AG08395 (cell line): ENCODE measurements at regions not wholly inside any gene's neighbourhood (a gene's known extent, or its start where the extent isn't known, plus 50 kb on each side); places are given as distances from the start of the nearest gene placed in this dataset.
A peak's percentile ranks its signal among the peaks of the same experiment; 100 is the strongest.

Experiments
- DNase-seq: peaks from one replicate; pipeline ENCODE4 v3.0.0; 2012; ENCODE audit warnings: mixed read lengths, low spot score

DNA sequence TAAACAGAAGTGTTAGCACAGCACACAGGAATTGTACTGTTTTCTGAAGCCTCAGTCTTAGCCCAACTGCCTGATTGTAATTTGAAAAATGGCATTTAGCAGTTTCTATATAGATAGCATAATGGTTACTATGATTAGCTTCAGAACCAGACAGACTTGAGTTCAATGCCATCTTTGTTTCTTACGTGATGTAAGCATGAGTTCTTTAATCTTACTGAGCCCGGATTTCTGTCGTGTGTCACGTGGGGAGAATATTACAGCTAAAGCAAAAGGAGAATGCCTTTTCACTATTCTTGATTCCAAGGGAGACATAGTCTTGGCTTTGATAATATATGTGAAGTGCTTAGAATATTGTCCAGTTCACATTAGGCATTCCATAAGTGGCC is 407.3 kb downstream of the STIM2 start:
- no peak for DNase-seq

DNA sequence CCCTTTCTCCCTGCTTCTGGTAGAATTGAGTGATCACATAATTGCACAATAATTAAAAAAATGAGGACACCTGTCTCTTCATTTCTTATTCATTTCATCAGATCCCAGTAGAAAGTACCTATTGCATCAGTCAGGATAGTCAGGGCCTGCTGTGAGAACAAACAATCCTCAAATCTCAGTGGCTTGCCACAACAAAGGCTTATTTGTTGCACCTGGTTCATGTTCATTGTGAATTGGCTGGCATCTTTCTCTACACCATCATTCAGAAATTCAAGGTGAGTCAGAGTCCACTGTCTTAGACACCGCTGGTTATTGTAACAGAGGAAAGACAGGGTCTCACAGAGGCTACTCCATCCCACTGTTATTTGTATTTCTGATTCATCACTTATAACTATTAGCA is 409.8 kb downstream of the STIM2 start:
- no peak for DNase-seq

DNA sequence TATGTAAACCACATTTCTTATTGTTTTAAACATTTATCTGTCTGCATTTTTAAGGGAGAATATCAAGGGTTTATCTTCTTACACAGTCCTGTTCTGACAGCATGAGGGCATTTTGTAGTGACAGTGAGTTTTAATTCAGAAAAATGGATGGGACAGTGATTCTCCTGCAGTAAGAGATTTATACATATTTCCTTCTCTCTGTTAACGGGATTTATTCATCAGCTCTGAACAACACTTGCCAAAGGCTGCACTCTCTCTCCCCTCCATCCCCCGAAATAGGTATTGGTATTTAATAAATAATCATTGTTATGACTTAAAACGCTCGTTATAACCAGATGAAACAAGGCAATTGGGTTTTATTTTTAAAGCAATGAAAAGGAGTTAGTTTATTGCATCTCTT is 410.9 kb downstream of the STIM2 start:
- no peak for DNase-seq

DNA sequence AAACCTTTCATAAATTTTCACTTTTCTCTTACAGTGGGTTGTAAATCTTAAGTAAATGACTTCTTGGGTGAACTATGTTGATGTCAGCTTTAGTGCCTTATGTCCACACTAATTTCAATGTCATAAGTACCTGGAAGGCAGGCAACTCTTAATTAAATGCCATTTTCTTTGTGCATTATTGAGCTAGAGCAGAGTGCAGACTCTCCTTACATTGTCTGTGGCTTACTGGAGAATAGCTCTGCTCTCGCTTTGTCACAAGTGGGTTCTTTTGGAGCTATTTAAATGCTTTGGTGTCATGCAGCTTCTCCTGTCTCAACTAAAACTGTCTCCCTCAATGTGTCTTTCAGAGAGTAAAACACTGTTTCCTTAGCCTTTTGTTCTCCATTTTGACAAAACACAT is 411.6 kb downstream of the STIM2 start:
- DNase-seq: no peak

DNA sequence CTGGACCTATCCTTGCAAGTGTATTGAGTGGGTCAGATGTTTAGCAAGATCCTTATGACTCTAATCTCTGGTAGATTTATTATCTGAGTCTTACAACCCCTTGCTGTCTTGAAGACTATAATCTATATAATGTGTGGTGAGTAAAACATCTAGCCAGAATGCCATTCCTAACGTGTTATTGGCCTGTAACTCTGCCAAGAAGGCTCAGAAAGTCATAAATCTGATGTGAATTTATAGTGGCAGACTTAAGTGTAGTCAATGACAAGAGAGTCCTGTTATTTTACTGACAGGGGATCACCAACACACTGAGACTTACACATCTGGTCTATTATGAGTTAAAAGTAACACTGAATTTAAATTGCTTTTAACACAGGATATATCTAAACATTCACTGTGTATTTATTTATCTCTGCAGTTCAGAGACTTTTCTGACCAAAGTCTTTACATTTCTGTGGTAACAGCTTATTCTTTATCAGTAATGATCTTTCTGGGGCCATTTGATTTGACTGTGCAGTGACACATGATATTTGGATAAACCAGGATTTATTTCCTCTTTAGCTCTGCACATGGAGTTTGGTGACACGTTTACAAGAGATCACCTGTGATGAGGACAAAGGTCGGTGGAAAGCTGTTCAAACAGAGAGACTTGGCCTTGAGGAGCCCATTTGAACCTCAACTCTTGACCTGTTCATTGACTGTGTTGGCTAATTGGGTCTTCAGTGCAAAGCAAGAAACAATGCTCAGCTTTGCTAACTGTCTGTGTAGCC is 415.8 kb downstream of the STIM2 start:
- DNase-seq: no peak

DNA sequence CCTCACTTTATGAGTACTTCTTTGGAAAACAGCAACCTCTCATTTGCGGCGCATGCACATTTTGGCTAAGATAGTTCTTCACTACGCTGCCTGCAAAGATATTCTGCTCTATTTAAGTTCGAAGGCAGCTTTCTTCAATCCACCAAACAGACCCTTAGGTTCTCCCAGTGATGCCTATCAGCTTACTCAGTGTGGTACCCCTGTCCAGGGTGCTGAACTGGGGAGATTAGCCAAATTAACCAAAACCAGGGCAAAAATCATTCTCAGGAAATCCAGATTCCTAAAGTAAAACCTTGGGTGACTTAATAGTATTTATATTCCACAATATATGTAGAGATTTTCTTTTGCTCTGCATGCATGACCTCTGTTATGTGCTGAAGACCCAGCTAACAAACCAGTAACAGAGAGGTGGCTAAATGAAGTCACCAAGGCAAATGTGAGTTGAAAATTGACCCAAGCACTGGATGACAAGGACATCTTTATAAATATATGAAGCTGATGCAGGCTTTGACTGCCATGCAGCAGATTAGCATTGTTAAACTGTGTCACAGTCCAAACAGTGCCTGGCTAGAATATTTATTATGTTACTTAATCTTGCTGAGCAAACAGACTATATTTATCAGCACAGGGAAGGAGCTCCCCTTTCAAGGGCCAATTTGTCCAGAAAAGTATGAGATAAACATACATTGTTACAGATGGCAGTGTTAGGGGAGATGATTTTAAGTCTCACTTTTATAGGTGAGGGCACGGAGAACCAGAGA is 418.2 kb downstream of the STIM2 start:
- DNase-seq: peak; percentile 10

DNA sequence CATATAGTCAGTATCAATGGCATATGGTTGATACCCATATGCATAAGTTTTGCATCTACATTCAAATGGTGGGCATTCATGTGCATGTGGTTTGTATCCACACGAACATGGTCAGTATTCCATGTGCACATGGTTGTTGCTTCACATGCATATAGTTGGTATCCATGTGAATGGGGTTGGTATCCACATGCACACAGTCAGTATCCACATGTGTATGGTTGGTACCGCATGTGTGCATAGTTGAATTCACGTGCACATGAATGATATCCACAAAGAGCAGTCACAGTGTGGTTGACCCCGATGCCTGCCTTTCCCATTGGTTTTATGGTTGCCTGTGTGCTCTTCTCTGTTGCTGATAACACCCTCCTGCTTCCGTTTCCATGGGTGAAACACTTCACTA is 427.9 kb downstream of the STIM2 start:
- DNase-seq: no peak

DNA sequence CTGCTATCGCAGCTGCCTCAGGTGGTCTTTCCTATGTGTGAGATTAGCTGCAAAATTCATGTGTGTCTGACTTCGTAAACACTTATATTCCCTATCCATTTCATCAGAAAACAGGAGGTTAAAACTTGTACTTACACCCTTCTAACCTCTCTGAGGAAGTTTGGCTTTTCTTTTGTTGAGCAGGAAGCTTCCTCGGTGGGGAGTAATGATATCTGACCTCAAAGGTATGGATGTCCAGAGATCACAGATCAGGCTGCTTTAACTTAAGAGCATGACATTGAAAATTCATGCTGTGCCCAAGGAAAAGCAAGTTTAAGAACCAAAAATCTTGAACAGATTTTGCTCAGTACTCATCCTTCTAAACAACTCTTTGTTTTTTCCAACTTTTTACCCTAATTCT is 429.1 kb downstream of the STIM2 start:
- no peak for DNase-seq

DNA sequence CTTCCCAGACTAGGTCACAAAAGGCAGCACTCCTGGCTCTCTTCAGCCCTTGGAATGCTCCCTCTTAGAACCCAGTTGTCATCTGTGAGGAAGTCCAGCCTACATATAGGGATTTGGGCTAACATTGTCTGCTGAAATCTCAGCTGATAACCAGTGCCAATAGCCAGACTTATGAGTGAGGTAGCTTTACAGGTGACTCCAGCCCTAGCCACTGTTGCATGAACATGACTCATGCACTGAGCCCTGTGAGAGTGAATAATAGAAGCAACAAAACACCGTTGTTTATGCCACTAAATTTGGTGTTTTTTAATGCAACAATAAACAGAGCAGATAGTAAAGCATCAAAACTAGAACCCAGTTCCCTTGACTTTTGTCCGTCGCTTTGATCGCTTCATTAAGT is 433.2 kb downstream of the STIM2 start:
- DNase-seq: no peak

DNA sequence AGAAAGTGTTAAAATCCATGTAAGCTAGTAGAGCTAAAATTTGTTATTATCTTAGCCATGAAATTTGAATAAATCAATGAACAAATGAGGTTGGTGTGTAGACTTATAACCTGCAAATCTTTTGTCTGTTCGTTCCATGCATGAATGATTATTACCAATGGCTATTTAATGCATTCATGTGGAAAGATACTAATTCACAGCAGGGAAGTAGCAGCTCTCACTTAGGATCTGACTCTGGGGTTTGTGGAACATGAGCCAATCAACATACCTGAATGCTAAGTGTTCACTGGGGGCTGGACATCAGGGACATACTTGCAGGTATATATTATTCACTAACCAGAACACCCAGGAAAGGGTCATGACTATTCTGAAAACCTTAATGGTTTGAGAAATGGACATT is 444.1 kb downstream of the STIM2 start:
- no peak for DNase-seq

DNA sequence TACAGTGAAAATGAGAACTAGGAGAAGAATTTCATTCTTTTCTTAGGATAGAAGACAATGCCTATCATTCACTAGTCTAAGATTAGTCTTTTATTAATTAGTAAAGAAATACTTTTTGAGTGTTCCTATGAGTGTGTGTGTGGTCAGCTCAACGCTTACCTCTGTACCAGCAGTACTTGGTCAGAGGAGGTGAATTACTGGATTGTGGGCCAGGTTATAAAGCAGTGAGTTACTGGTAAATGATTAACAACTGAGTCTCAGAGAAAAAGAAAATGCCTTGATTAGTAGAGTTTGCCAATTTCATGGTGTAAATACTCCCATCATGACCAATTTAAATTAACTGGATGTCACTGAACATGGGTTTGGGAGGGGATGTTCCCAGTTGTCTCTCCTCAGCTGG is 444.6 kb downstream of the STIM2 start:
- DNase-seq: no peak

DNA sequence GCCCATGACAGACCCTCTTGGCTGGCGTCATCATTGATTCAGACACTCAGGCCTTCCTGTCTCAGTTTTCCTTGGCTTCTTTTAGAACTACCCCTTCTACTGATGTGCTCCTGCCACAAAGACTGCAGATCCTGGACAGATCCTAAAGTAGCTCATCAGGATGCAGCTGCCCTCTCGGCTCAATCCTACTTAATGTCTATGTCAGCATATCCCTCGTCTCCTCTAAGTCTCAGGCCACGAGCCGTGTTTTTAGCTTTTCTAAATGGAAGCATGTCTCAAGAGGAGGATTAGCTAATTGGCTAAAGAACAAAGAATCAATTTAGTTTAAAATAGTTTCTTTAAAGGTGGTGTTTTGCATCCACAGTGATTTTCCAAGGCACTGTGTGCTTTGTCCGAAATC is 447.7 kb downstream of the STIM2 start:
- DNase-seq: no peak

DNA sequence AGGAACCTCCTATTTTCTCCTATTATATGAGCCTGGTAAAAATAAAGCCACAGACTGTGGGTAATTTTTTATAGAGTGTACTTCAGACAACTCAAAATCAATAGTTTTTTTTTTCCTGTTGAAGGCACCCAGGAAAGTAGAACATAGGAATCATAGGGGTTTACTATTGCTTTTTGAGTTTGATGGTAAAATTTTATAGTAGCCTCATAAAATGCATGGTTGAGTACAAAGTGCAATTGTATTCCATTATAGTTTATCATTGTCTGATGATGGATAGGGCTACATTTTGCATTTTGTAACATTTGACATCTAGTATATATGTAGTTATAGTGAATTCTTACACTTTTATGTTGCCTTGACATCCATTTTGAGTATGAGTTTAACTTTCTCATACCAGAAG is 455.0 kb downstream of the STIM2 start:
- DNase-seq: no peak

DNA sequence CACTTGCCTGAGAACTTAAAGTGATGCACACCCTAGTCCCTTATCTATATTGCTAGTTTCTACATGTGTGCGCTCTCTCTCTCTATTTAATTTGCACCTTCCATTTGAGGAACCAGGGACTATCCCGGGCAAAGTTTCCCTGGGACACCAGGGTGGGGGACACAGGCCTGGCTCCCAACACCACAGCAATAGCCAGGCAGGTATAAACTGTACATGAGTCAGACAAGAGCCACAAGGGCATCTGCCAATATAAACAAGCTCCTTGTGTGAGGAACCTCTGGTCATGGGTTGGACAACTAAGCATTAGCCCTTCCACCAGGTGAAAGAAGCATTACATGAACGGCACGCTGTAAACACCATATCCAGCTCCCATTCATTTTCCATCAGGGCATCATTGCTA is 455.5 kb downstream of the STIM2 start:
- no peak for DNase-seq

DNA sequence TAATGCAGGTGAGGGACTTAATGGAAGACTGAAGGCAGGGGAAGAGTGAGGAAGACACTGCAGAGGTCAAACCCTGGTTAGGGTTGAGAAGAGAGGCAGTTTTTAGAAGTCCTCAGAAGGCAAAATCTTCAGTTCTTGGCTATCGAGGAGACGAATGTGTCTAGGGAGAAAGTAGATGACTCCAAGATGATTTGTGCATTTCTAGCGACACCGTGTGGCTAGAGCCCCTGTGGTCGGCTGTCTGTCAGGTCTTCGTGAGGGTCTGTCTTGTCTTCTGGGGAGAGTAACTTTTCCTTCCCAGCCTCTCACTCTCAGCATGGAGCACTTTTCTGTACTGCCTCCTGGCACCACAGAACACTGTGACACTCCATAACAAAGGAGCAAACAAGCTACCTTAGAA is 458.1 kb downstream of the STIM2 start:
- peak; percentile 37 for DNase-seq

DNA sequence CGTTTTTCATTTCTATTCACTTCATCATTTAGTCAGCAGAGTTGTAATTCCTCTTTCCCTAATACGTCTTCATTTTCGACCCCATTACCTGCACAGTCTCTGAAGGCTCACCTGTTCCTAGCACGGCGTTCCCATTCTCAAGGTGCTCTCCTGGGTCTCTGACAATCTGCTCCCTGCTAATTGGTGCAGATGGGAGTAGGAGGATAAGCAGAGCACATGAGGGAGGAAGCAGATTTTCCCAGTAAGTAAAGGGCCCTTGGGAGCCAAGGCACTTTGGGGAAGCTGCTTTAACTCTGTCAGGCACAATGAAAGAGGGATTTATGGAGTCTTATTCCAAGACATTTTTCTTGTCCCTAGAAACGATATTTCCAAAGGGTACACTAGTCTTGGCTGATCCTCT is 466.4 kb downstream of the STIM2 start:
- no peak for DNase-seq

DNA sequence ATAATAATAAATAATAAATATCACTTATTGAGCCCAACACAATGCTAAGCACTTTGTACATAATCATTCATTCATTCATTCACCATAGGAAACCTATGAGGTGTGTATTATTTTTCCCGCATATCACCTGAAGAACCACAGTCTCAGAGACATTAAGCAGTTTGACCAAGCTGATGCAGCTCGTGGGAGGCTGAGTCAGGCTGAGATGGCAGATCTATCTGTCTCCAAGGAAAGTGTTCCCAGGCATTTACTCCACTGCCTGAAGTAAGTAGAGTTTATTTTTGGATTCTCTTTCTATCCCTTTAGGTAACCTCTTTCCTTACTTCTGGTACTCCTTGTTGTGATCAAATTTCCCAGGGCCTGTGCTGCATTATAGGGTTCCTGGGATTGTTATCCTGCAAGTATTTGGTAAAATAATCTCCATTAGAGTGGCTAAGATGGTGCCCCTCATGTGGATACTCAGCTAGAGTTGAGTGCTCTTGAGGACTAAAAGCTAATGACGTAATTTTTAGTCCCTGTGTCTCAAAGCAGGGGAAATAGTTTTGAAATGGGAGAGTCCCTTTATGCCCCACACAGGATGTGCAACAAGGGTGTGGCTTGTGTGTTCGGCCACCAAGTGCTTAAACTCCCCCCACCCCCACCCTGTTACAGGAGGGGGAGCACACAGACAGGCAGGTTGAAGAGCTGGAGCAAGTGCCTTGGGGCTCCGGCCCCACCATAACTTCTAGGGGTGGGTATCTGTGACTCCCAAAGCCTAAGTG is 467.0 kb downstream of the STIM2 start:
- DNase-seq: no peak

DNA sequence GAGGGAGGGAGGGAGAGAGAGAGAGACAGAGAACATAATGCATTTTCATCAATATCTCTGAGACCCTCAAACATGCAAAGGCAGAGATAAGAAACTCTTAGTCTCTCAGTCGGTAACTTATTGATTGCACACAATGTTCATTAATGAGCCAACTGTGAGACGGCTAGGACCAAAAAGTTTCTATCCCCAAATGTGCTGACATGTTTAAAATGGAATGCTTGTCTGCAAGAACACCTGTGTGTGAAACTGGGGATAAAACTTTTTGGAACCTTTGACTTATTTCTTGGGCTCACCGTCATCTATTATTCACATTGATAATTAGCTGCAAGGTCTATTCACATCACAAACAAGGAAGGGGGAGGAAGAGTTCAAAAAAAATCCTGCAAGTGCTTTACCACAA is 477.9 kb downstream of the STIM2 start:
- no peak for DNase-seq

DNA sequence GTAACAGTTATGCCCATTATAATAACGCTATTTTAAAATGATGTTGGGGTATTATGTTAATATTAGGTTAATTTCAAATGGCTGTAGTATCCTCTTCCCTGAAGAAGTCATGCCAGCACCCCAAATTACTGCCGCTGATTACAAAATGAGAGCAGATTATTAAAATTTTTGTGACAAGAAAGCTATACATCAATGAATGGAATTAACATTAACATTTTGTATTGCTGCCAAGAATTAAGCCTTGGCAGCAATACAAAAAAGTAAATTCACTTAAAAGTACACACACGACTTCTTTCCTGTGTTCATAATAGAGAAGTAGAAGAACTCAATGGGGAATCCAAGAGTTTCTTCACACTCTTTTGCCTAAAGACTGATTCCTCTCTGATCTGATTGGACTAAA is 482.8 kb downstream of the STIM2 start:
- DNase-seq: no peak

DNA sequence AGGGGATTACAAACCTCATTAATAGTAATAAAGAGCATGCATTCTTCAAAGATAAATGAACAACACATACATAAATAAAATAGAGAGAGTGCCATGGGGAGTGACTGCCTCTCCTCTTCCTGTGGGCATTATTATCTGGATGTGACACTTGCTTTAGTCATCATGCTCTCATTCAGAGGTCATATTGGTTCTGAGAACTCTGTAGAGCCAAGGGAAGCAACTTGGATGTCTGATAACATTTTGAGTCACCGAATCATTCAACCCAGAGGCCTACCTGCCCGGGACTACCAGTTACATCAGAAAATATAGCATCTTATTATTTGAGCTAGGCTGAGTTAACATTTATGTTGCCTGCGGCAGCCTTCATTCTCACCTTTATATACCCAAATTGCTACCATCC is 489.5 kb downstream of the STIM2 start:
- peak; percentile 9 for DNase-seq

DNA sequence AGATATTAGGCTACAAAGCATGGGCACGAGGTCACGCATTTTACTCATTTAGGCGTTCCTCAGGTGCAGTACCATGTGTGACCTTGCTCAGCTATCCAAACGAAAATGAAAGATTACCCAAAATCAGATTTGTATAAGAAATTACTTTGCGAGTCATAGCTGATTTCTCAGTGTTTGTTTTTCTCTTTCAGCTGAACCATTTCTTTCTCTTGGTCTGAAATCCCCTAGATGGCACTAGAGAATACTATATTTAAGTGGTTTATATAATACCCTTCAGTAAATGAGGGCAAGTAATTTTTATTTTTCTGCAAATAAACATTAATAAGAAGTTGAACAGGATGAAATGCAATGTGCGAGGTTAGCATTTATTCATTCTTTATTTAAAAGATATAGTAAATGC is 496.6 kb downstream of the STIM2 start:
- peak; percentile 28 for DNase-seq

DNA sequence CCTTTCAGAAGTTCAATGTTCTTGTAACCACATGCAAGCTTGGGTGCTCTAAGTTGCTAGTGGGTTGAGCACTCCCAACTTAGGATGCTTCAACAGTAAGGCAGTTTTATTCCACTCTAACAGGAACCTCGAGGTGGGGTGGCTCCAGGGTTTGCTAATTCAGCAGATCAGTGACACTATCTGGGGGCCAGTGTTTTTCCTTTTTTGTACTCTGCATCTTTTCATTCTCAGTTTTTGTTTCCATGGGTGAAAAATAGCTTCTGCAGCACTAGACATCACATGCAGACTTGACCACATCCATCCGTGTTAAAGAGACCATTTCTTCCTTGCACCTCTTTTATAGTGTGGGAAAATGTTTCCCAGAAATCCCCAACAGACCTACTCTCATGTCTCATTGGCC is 497.6 kb downstream of the STIM2 start:
- no peak for DNase-seq

DNA sequence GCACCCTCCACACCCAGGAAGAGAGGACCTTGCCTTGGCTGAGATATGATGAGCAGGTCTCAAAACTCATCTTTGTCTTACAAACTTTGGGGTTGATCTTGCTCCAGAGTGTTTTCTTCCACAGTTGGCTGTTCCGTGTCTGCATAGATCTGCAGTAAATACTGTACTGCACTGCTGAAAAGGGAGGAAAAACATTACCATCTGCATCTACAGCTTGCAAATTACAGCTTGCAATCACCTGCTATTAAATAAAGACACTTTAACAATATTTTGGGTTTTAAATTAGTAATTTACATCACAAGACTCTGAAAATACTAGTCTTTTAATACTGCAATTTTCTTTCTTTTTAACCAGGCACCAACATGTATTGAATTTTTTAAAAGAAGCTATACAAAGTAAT is 499.5 kb downstream of the STIM2 start:
- no peak for DNase-seq
